ENCODE measurements at regions not wholly inside any gene's neighbourhood (a gene's known extent, or its start where the extent isn't known, plus 50 kb on each side); places are given as distances from the start of the nearest gene placed in this dataset.

GRCh38 chr18:70673831-70674230, 385.0 kb downstream of the SOCS6 start:
- TF ChIP-seq CTCF (IDR thresholded peaks at IDR 0.05) (no peak), POLR2A (IDR thresholded peaks at IDR 0.05) (no peak), POLR2AphosphoS5 (IDR thresholded peaks at IDR 0.05) (no peak)

Measured in suprapubic skin (tissue), 4 donors.